ENCODE measurements at regions not wholly inside any gene's neighbourhood (a gene's known extent, or its start where the extent isn't known, plus 50 kb on each side); places are given as distances from the start of the nearest gene placed in this dataset.

- Histone ChIP-seq H3K27me3 (replicated peaks in 1 of 2; ENCODE audit: control insufficient read depth in 2 of 2, insufficient read depth in 2 of 2, low read length in 1 of 2) (no peaks in the 10 kb centered on the region), H3K4me1 (ENCODE audit: control insufficient read depth, insufficient read depth, low read length) (no peaks in the 10 kb centered on the region), H4K20me1 (ENCODE audit: control insufficient read depth, insufficient read depth) (no peaks in the 10 kb centered on the region), H3K36me3 (ENCODE audit: control insufficient read depth in 2 of 2, insufficient read depth in 2 of 2, low read length in 1 of 2) (no peaks in the 10 kb centered on the region), H3K27ac (ENCODE audit: control insufficient read depth, insufficient read depth) (no peak overlapping the region), H3K79me2 (ENCODE audit: control insufficient read depth, insufficient read depth, low read length) (no peaks in the 10 kb centered on the region), H3K4me2 (ENCODE audit: control insufficient read depth, insufficient read depth) (no peak overlapping the region), H3K9me3 (replicated peaks; ENCODE audit: control insufficient read depth, insufficient read depth, low read length) (no peaks in the 10 kb centered on the region), H3K4me3 (no peak overlapping the region), H3K9ac (ENCODE audit: control insufficient read depth, insufficient read depth, low read length) (no peak overlapping the region), H2AFZ (ENCODE audit: control insufficient read depth, low read depth, low read length) (no peak overlapping the region)
- CTCF ChIA-PET, result interaction anchor here (0.8 kb wide), 1 partner anchor 18 kb away, joined by 3 read pairs; no protein-coding TSS in a partner anchor
- DNase-seq (ENCODE audit: low read depth, low spot score) (no peak), FAIRE-seq (no peak), ATAC-seq (peak; percentile 37; the same call in 1 of the 3 replicates)
- intact Hi-C loops (cut with micrococcal nuclease; ENCODE audit: unreplicated experiment), result no loop called here
- RAD21 ChIA-PET (ENCODE audit: unreplicated experiment), result interaction anchor here (0.7 to 1.4 kb wide), 5 partner anchors 15 to 161 kb away, joined by 3 read pairs; no protein-coding TSS in a partner anchor
- 29% methylated on average over 4 of the region's 4 CpGs for WGBS (ENCODE audit: insufficient coverage, insufficient replicate concordance, low lambda C conversion rate, missing lambda C conversion rate)
- SMC1A ChIA-PET (ENCODE audit: uncharacterized antibody, unreplicated experiment), result interaction anchor here (0.9 to 1.0 kb wide), 2 partner anchors 18 to 20 kb away, joined by 3 read pairs; no protein-coding TSS in a partner anchor
- POLR2A ChIA-PET, result interaction anchor here (1.2 kb wide), 1 partner anchor 33 kb away, joined by 4 read pairs; no protein-coding TSS in a partner anchor
- no TSS peak for BruUV-seq (replicated peaks)
- in situ Hi-C loops (cut with MboI), result no loop called here
- TF ChIP-seq SPI1 (IDR thresholded peaks at IDR 0.05; ENCODE audit: borderline replicate concordance, insufficient read depth, low read depth, low read length) (peak; percentile 34; the same call in 1 of the 2 replicates), SUZ12 (IDR thresholded peaks at IDR 0.05; ENCODE audit: unreplicated experiment) (no peak)
Measured at GRCh38 chr6:43934183-43934802, 164.3 kb downstream of the VEGFA start.

DNA sequence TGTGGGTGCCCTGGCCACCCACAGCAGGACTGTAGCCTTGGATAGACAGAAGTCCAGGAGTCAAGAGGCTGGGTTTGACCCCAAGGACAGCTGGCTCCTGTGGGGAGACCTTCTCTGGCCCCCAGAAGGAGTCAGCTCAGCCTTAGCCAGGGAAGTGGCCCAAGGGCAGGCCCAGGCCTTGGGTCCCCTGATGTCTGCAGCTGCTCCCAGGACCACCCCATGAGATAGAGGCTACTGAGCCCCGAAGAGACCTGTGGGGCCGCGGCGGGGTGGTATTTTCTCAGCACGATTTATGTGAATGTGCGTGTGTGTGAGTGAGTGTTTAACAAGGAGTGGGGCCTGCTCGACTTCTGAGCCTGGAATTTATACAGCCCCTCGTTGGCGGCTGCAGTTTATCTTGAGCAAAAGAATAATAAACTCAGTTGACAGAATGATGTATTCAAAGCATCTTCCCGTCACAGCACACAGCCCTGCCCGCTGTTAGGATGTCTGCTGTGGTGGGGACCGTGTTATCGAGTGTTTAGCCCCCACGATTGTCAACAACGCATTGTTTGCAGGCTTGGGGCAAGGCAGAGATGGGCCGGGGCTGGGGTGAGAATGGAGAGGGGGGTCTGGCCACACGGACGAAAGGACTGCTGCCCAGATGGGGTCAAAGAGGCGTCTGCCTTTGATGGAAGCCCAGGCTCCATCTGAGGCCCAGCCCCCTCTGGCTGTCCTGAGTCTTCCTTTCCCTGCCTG is 163.3 kb downstream of the VEGFA start:
- RAD21 ChIA-PET (ENCODE audit: unreplicated experiment), result interaction anchor here (1.0 to 1.2 kb wide), 2 partner anchors 39 to 160 kb away, joined by 3 read pairs; no protein-coding TSS in a partner anchor
- 81% methylated on average over 18 of the region's 19 CpGs for WGBS (ENCODE audit: insufficient coverage, insufficient replicate concordance, low lambda C conversion rate, missing lambda C conversion rate)
- no peaks in the 10 kb centered on the region for H3K4me1 ChIP-seq (ENCODE audit: control insufficient read depth, insufficient read depth, low read length)
- H3K36me3 ChIP-seq (ENCODE audit: control insufficient read depth in 2 of 2, insufficient read depth in 2 of 2, low read length in 1 of 2), result no peaks in the 10 kb centered on the region
- SMC1A ChIA-PET (ENCODE audit: uncharacterized antibody, unreplicated experiment), result interaction anchor here (0.9 to 1.0 kb wide), 2 partner anchors 18 to 19 kb away, joined by 3 read pairs; no protein-coding TSS in a partner anchor
- DNase-seq (ENCODE audit: low read depth, low spot score) (no peak), FAIRE-seq (no peak), ATAC-seq (no peak)
- no peak overlapping the region for H2AFZ ChIP-seq (ENCODE audit: control insufficient read depth, low read depth, low read length)
- no peaks in the 10 kb centered on the region for H3K79me2 ChIP-seq (ENCODE audit: control insufficient read depth, insufficient read depth, low read length)
- no TSS peak for BruUV-seq (replicated peaks)
- CTCF ChIA-PET, result no interaction called here
- no peak overlapping the region for H3K9ac ChIP-seq (ENCODE audit: control insufficient read depth, insufficient read depth, low read length)
- POLR2A ChIA-PET, result interaction anchor here (1.2 kb wide), 1 partner anchor 34 kb away, joined by 4 read pairs; no protein-coding TSS in a partner anchor
- no peaks in the 10 kb centered on the region for H4K20me1 ChIP-seq (ENCODE audit: control insufficient read depth, insufficient read depth)
- H3K27ac ChIP-seq (ENCODE audit: control insufficient read depth, insufficient read depth), result no peak overlapping the region
- H3K4me3 ChIP-seq, result no peak overlapping the region
- H3K9me3 ChIP-seq (replicated peaks; ENCODE audit: control insufficient read depth, insufficient read depth, low read length), result no peaks in the 10 kb centered on the region
- intact Hi-C loops (cut with micrococcal nuclease; ENCODE audit: unreplicated experiment), result no loop called here
- in situ Hi-C loops (cut with MboI), result no loop called here
- no peaks in the 10 kb centered on the region for H3K27me3 ChIP-seq (replicated peaks in 1 of 2; ENCODE audit: control insufficient read depth in 2 of 2, insufficient read depth in 2 of 2, low read length in 1 of 2)
- H3K4me2 ChIP-seq (ENCODE audit: control insufficient read depth, insufficient read depth), result no peak overlapping the region
- TF ChIP-seq NRF1 (conservative IDR thresholded peaks at IDR 0.05; ENCODE audit: low read depth, low read length) (no peak), SREBF1 (IDR thresholded peaks at IDR 0.05; ENCODE audit: low read length) (no peak), STAT3 (IDR thresholded peaks at IDR 0.05; ENCODE audit: low read depth, low read length) (no peak), GATAD2B (conservative IDR thresholded peaks at IDR 0.05; ENCODE audit: low read depth) (no peak), EGR1 (IDR thresholded peaks at IDR 0.05; ENCODE audit: borderline replicate concordance in 1 of 2, low read depth in 2 of 2, low read length in 2 of 2) (no peak), MTA2 (IDR thresholded peaks at IDR 0.05; ENCODE audit: low read depth) (no peak), CHD2 (IDR thresholded peaks at IDR 0.05; ENCODE audit: borderline replicate concordance, low read depth, low read length) (no peak), ZSCAN29 (IDR thresholded peaks at IDR 0.05) (no peak), NBN (IDR thresholded peaks at IDR 0.05) (no peak), SPI1 (IDR thresholded peaks at IDR 0.05; ENCODE audit: borderline replicate concordance, insufficient read depth, low read depth, low read length) (no peak)
- TF ChIP-seq, protein P1, sequence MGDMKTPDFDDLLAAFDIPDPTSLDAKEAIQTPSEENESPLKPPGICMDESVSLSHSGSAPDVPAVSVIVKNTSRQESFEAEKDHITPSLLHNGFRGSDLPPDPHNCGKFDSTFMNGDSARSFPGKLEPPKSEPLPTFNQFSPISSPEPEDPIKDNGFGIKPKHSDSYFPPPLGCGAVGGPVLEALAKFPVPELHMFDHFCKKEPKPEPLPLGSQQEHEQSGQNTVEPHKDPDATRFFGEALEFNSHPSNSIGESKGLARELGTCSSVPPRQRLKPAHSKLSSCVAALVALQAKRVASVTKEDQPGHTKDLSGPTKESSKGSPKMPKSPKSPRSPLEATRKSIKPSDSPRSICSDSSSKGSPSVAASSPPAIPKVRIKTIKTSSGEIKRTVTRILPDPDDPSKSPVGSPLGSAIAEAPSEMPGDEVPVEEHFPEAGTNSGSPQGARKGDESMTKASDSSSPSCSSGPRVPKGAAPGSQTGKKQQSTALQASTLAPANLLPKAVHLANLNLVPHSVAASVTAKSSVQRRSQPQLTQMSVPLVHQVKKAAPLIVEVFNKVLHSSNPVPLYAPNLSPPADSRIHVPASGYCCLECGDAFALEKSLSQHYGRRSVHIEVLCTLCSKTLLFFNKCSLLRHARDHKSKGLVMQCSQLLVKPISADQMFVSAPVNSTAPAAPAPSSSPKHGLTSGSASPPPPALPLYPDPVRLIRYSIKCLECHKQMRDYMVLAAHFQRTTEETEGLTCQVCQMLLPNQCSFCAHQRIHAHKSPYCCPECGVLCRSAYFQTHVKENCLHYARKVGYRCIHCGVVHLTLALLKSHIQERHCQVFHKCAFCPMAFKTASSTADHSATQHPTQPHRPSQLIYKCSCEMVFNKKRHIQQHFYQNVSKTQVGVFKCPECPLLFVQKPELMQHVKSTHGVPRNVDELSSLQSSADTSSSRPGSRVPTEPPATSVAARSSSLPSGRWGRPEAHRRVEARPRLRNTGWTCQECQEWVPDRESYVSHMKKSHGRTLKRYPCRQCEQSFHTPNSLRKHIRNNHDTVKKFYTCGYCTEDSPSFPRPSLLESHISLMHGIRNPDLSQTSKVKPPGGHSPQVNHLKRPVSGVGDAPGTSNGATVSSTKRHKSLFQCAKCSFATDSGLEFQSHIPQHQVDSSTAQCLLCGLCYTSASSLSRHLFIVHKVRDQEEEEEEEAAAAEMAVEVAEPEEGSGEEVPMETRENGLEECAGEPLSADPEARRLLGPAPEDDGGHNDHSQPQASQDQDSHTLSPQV (IDR thresholded peaks at IDR 0.05), result no peak
